Endothelial cell of umbilical vein (primary cell): ENCODE measurements at regions not wholly inside any gene's neighbourhood (a gene's known extent, or its start where the extent isn't known, plus 50 kb on each side); places are given as distances from the start of the nearest gene placed in this dataset.

Experiments used
- FOS ChIP-seq: IDR thresholded peaks from 2 replicates; pipeline ENCODE4 v1.6.1; 2011; ENCODE audit warnings: mild to moderate bottlenecking, low read length, moderate library complexity, borderline replicate concordance; ENCODE audit not compliant: insufficient read depth
- MYC ChIP-seq: IDR thresholded peaks from one replicate; pipeline ENCODE4 v1.6.1; 2011; ENCODE audit warnings: mild to moderate bottlenecking, low read depth, low read length
- POLR2A ChIP-seq: IDR thresholded peaks from 2 replicates; pipeline ENCODE4 v1.6.1; 2012; ENCODE audit warnings: low read depth, mild to moderate bottlenecking, control low read depth, low read length
- POLR2AphosphoS5 ChIP-seq: IDR thresholded peaks from 2 replicates; pipeline ENCODE4 v1.6.1; 2012; ENCODE audit warnings: low read depth, mild to moderate bottlenecking, control low read depth, low read length, moderate library complexity; ENCODE audit not compliant: insufficient read depth
- TF ChIP-seq, protein P1 (sequence below), 2 donors: IDR thresholded peaks; 1 replicate in 1 of 2; 2 replicates in 1 of 2; pipeline ENCODE4 v1.5.1; 2011; ENCODE audit warnings: low read length in 2 of 2, mild to moderate bottlenecking in 2 of 2, moderate library complexity in 2 of 2, control low read depth in 1 of 2, inconsistent platforms in 1 of 2, low read depth in 1 of 2; ENCODE audit not compliant: insufficient read depth in 1 of 2; ENCODE audit errors: extremely low read depth in 1 of 2

DNA sequence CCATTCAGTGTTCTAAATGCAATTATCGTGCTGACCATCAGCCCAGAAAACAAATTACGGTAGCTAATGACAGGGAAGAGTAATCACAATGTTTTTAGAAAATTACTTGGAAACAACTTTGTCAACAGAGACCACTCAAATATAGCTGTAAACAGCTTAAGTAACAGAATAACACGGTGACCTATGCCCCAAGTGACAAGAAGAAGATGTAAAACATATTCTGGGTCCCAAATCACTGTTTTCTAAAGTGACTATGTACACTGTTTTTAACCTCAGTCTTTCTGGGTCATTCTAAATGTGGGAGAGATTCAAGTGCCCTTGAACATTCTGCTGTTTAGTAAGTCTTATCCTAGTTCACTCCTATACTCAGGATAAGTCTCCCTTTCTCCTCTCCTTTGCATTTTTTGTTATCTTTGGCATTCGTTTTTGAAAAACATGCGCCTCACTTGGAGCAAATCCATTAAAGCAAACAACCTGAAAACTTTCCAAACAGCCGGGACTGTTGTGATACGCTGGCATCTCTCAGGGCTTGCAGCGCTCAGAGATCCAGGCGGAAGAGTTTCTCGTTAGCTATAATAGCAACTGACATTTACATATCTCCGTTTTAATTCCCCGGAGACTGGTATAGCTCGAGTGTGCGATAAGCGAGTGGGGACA is 114.5 kb upstream of the SOX4 start:
- TF ChIP-seq, protein P1, sequence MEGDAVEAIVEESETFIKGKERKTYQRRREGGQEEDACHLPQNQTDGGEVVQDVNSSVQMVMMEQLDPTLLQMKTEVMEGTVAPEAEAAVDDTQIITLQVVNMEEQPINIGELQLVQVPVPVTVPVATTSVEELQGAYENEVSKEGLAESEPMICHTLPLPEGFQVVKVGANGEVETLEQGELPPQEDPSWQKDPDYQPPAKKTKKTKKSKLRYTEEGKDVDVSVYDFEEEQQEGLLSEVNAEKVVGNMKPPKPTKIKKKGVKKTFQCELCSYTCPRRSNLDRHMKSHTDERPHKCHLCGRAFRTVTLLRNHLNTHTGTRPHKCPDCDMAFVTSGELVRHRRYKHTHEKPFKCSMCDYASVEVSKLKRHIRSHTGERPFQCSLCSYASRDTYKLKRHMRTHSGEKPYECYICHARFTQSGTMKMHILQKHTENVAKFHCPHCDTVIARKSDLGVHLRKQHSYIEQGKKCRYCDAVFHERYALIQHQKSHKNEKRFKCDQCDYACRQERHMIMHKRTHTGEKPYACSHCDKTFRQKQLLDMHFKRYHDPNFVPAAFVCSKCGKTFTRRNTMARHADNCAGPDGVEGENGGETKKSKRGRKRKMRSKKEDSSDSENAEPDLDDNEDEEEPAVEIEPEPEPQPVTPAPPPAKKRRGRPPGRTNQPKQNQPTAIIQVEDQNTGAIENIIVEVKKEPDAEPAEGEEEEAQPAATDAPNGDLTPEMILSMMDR (IDR thresholded peaks at IDR 0.05; ENCODE audit: extremely low read depth in 1 of 2, insufficient read depth in 1 of 2, low read depth in 1 of 2, low read length in 2 of 2) = no peak
- no peak for TF ChIP-seq MYC
- TF ChIP-seq POLR2AphosphoS5 = no peak
- TF ChIP-seq POLR2A = no peak
- TF ChIP-seq FOS = no peak
